ENCODE measurements at regions not wholly inside any gene's neighbourhood (a gene's known extent, or its start where the extent isn't known, plus 50 kb on each side); places are given as distances from the start of the nearest gene placed in this dataset.

- WGBS, 2 experiments (ENCODE audit: insufficient coverage in 1 of 2, insufficient read length in 1 of 2) = 86 to 100% methylated on average over 1 of the region's 1 CpG
These were observed 661.6 kb upstream of the KLHL1 start for GRCh38 chr13:70769817-70770216.

GRCh38 chr13:70758932-70759331, 650.7 kb upstream of the KLHL1 start:
- Mint-ChIP-seq H3K27ac (no peak overlapping the region), H3K4me3 (no peak overlapping the region), H3K36me3 (ENCODE audit: low read depth) (no peaks in the 10 kb centered on the region), H3K4me1 (no peaks in the 10 kb centered on the region), H3K27me3 (ENCODE audit: insufficient read depth) (no peaks in the 10 kb centered on the region), H3K9me3 (no peaks in the 10 kb centered on the region)
- H3K4me3 ChIP-seq (ENCODE audit: low read length) = no peak overlapping the region
- no peak overlapping the region for H3K9ac ChIP-seq (ENCODE audit: extremely low read depth, low read length, poor library complexity, severe bottlenecking)
- H3K27me3 ChIP-seq (ENCODE audit: control insufficient read depth, insufficient read depth, low read length, poor library complexity, severe bottlenecking) = no peaks in the 10 kb centered on the region
- no peaks in the 10 kb centered on the region for H3K9me3 ChIP-seq (ENCODE audit: control insufficient read depth, low read length)
- TF ChIP-seq CTCF (conservative IDR thresholded peaks at IDR 0.05) = no peak
- WGBS, 2 experiments (ENCODE audit: insufficient coverage in 1 of 2, insufficient read length in 1 of 2) = 86 to 98% methylated on average over 1 to 2 of the region's 4 CpGs
- no peak for DNase-seq
- no peak overlapping the region for H3K27ac ChIP-seq (ENCODE audit: low read depth, low read length)
- no peaks in the 10 kb centered on the region for H3K4me1 ChIP-seq (ENCODE audit: control insufficient read depth, insufficient read depth, low read length)
- no peaks in the 10 kb centered on the region for H3K36me3 ChIP-seq (ENCODE audit: control insufficient read depth, insufficient read depth, low read length)

More at GRCh38 chr13:70769817-70770216, 661.6 kb upstream of the KLHL1 start:
- Histone ChIP-seq H3K9me3 (ENCODE audit: control insufficient read depth, low read length) (no peaks in the 10 kb centered on the region), H3K36me3 (ENCODE audit: control insufficient read depth, insufficient read depth, low read length) (no peaks in the 10 kb centered on the region), H3K27ac (ENCODE audit: low read depth, low read length) (peak overlapping the region; percentile 27), H3K4me3 (ENCODE audit: low read length) (no peak overlapping the region), H3K4me1 (ENCODE audit: control insufficient read depth, insufficient read depth, low read length) (no peaks in the 10 kb centered on the region), H3K9ac (ENCODE audit: extremely low read depth, low read length, poor library complexity, severe bottlenecking) (no peak overlapping the region), H3K27me3 (ENCODE audit: control insufficient read depth, insufficient read depth, low read length, poor library complexity, severe bottlenecking) (no peaks in the 10 kb centered on the region)
- Mint-ChIP-seq H3K4me3 (no peak overlapping the region), H3K4me1 (peaks cover 5% of the 10 kb centered on the region), H3K27ac (no peak overlapping the region), H3K9me3 (no peaks in the 10 kb centered on the region), H3K27me3 (ENCODE audit: insufficient read depth) (no peaks in the 10 kb centered on the region), H3K36me3 (ENCODE audit: low read depth) (no peaks in the 10 kb centered on the region)
- TF ChIP-seq CTCF (conservative IDR thresholded peaks at IDR 0.05) = no peak
- no peak for DNase-seq

DNA sequence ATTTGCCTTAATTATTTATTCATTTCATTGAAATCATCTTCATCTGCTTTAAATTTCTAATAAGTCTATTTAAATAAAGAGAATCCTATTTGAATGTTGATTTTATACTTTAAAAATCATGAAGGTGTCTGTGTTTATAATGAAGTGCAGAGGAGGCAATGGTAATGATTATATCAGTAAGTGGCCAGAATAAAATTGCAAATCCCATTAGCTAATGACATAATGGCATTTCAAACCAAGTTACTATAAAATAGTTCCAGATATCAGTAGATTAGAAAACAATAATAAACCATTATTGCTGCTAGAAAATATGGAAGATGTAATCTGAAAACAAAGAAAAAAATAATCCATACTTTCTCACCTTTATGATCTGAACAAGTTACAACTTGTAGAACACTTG, 647.8 kb upstream of the KLHL1 start:
- no peak overlapping the region for H3K4me3 ChIP-seq (ENCODE audit: low read length)
- no peak overlapping the region for H3K9ac ChIP-seq (ENCODE audit: extremely low read depth, low read length, poor library complexity, severe bottlenecking)
- no peak for TF ChIP-seq CTCF (conservative IDR thresholded peaks at IDR 0.05)
- DNase-seq = no peak
- Mint-ChIP-seq H3K36me3 (ENCODE audit: low read depth) (no peaks in the 10 kb centered on the region), H3K27me3 (ENCODE audit: insufficient read depth) (no peaks in the 10 kb centered on the region), H3K9me3 (no peaks in the 10 kb centered on the region), H3K27ac (no peak overlapping the region), H3K4me1 (no peaks in the 10 kb centered on the region), H3K4me3 (no peak overlapping the region)
- H3K27ac ChIP-seq (ENCODE audit: low read depth, low read length) = no peak overlapping the region
- no peaks in the 10 kb centered on the region for H3K9me3 ChIP-seq (ENCODE audit: control insufficient read depth, low read length)
- H3K4me1 ChIP-seq (ENCODE audit: control insufficient read depth, insufficient read depth, low read length) = no peaks in the 10 kb centered on the region
- H3K27me3 ChIP-seq (ENCODE audit: control insufficient read depth, insufficient read depth, low read length, poor library complexity, severe bottlenecking) = no peaks in the 10 kb centered on the region
- no peaks in the 10 kb centered on the region for H3K36me3 ChIP-seq (ENCODE audit: control insufficient read depth, insufficient read depth, low read length)

Measured in endodermal cell (in vitro differentiated cells).